ENCODE measurements at regions not wholly inside any gene's neighbourhood (a gene's known extent, or its start where the extent isn't known, plus 50 kb on each side); places are given as distances from the start of the nearest gene placed in this dataset.
"Not testable (repeated sequence)": the region's sequence is repeated elsewhere in the genome, so short reads cannot be mapped to it uniquely, and the experiment has no call there.

DNA sequence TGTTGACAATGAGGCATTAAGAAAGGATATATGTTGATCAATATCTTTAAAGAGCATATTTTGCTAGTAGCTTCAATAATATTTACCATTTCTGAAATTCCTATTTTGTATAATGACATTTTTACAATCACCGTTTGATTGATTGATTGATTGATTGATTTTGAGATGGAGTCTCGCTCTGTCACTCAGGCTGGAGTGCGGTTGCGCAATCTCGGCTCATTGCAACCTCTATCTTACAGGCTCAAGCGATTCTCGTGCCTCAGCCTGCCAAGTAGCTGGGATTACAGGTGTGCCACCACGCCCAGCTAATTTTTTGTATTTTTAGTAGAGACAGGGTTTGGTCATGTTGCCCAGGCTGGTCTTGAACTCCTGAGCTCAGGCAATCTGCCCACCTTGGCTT lies 150.9 kb upstream of the TEX13D start:
- not testable (repeated sequence) for DNase-seq

DNA sequence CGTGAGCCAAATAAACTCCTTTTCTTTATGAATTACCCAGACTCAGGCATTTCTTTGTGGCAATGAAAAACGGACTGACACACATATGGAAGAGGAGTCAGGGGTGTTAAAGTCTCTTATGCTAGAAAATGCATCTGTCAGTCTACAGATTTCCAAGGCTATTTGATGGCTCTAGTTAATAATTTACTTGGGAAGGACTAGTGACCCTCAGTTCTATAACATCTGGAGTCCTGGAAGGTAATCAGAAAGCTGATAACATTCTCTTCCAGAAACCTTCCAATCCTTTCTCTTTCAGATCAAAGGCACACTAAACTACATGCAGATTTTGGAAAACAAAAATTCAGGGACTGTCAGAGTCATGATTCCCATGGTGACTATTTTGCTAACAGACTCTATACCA lies 142.0 kb upstream of the TEX13D start:
- no peak for DNase-seq

DNA sequence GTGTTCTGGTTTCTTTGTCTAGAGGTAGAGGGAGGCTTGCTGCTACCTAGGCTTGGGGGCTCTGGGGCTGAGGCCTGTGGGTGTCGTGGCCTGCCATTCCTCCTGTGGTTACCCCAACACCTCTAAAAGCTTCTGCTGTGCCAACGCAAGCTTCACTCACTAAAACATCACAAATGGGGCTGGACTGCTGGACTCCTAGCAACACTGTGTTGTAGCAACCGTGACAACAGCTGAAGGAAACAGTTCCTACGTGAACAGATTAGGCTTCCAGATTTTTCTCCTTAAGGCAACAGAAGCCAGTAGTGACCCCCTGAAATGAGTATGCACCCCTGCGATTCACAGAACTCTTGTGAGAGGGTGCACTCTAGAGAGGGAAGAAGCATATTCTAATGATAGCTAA lies 138.3 kb upstream of the TEX13D start:
- DNase-seq: no peak

DNA sequence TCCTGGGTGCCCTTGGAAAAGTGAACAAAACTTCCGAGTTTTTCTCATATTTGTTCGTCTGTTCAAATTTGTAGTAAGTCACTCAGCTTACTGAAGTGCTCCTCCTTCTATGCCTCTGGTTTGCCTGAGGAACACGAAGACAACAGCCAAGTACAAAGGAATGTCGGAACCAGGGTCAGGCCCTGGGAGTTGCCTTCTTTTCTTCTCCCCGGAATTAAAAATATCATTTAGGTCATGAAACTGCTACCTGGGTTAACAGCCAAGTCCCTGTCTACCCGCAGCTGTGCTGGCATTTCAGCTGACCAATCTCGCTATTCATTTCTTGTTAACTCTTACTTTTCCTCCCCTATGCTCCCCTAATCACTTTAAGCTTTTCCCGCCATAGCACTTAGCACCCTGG lies 137.6 kb upstream of the TEX13D start:
- DNase-seq: no peak

DNA sequence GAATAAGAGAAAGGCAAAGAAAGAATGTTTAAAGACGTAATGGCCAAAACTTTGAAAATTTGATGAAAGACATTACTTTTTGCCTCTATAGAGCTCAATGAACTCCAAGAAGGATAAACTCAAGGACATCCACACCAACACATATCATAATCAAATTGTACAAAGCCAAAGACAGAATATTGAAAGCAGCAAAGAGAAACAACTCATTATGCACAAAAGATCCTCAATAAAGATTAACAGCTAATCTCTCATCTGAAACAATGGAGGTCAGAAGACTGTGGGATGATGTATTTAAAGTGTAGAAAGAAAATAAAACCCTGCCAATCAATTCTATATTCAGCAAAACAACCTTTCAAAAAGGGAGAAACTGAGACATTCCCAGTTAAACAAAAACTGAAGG lies 129.1 kb upstream of the TEX13D start:
- DNase-seq: no peak

DNA sequence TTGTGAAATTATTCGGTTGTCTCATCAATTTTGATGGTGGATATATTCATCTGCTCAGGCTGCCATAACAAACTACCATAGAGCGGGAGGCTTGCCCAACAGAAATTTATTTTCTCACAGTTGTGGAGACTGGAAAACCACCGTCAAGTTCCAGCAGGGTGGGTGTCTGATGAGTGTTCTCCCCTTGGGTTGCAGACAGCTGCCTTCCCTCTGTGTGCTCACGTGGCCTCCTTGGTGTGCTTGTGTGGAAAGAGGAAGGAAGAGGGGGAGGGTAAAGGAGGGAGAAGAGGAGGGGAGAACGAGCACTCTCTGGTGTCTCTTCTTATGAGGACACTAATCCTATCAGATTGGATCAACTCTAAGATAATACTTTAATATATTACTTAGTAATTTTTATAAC lies 123.8 kb upstream of the TEX13D start:
- no peak for DNase-seq

DNA sequence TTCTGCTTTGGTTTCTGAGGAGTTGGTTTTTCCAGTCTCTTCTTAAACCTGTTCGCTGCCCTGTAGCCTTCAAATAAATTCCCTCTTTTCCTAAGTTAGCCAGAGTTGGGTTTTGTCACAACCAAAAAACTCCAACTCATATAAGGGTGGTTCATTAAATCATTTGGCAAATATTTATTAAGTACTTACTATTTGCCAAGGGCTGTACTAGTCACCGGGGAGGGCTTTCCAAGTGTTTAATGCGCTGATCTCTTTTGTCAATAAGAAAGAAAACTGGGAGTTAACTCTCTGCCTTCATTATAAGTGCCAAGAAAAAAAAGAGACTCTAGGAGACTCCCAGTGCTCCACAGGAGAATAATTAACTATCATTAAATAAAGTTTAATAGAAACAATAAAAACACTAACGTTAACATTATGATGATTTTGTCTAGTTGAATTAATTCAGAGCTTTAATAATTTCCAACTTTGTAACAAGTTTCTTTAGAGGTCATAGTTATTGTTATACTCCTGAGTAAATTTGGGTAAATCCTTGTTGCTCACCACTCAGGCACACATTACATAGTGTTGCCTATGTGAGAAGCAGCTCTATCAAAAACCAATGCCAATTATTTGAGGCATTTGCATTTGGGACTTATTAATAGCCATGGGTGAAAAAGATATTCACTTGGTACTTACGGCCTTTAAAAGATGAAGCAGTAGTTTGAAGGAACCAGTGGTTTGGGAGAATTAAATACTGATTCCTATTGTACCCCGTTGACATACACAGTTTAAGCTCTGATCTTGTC lies 122.5 kb upstream of the TEX13D start:
- DNase-seq: no peak

DNA sequence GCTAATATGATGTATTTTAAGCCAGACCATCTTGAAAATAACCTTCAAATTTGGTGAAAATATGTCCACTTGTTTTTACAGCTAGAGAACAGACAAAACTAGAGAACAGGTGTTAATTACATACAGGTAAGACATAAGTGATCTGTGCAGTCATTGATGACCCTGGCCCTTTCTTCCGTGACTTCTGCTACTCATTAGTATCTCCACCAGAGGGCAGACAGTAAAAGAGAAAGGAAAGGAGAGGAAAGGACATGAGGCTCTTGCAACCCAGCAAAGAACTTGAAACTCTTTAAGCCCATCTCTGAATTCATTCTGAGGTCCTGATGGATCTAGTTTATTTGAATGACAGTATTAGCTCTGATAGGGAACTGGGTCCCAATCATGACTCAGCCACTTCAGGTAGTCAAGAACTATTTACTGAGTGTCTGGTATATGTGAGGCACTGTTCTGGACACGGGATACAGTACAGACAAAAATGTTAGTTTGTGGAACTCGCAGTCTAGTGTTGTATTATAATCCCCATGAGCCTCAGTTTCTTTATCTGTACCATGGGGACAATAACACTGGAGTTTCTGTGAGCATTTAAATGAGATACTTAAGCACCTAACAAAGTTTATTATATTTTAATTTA lies 121.0 kb upstream of the TEX13D start:
- DNase-seq: no peak

DNA sequence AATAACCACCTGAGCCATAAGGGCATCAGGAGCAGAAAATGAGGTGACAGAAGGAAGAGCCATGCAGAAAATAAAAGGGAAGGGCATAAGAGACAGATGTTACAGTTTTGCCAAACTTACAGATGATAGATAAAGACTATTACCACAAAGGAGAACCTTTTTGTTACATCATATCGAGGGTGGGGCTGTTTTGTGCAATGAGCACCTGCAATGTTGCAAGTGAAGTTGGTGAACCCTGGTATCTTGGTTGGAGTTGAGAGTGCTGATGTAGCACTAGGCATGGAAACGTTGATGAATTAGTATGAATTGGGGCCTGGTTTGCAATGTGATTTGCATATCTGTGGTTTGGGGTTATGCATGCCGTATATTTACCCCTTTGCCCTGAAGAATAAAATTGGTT lies 119.8 kb upstream of the TEX13D start:
- DNase-seq: no peak

DNA sequence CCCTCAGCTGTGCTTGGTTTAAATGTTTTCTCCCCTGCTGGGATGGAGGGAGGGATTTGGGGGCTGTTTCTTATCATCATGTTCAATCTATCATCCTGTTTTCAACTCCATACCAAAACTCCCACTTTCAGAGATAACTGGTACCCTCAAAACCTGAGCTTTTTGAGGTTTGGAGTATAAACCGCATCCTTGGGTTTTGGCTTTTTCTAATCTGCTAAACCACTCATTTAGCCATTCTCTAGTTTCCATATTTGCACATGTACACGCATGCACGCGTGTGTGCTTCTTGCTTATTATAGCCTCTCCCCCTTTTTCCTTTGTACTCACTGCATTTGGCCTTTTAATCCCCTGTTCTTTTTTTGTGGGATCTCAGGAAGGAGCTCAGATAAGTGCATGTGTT lies 116.7 kb upstream of the TEX13D start:
- DNase-seq: no peak

DNA sequence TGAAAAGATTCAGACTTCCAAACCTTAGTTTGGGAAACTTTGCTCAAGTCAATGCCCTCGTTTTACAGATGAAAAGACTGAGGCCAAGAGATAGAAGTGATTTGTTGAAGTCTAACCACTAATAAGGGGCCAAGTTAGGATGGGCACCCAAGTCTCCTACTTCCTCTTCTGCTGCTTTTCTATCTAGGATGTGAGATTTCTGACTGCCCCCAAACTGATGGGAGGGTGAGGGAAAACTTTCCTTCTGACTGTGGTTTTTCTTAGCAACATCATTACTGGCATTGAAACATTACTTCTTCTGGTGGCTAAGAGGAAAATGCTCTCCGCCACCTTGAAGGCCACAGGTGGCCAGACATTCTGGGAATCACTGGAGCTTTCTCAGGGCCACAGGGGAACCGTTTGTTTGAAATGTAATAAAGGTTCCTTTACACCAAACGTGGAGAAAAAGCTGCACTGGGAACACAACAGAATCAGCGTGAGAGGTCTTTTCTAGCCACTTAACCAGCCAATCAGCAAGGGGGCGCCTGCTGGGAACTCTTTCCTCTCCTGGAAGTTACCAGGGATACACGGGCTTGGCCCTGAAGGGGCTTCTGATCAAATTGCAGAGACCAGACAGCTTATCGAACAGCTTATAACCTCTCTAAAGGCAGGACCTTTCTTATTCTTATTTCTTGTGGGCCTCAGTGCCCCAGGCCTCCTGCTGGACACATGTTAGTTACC lies 115.9 kb upstream of the TEX13D start:
- no peak for DNase-seq

DNA sequence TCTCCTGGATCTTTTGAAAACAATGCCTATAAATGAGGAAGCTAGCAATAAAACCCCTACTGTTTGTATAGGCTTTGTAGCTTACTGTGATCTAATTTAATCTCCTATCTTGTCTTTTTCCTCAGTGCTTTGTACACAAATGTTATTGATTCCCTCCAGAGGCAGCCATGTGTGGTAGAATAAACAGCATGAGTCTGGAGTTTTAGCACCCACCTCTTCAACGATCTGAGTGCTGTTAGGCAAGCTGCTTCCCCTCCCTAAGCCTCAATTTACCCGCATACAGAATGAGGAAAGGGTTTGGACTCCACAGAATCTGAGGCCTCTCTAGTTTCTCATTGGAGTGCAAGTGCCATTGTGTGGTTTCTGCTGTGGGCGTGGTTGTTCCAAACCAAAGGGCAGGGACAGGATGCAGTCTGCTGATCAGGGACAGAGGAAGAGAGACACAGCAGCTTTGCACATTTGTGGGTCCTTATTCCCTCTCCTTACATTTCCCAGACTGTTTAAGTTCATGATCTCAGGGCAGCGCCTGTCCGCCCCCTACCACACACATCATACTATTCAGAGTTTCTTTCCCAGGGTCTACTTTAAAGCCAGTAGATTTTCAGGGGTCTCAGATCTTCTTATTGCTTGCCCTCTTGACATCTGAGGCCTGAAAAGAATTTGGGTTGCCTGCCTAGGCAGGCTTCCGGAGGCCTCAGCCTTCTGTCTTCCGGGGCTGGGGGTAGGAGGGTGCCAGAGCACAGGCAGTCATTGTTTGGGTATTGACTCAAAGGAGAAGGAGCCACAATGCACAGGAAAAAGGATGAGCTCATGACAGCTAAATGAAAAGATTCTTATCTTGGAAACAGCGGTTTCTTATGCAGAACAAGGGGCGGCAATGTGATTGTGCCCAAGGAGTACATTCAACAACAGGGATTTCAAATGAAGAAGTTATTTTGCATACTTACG lies 114.9 kb upstream of the TEX13D start:
- DNase-seq: peak; percentile 45 to 54

DNA sequence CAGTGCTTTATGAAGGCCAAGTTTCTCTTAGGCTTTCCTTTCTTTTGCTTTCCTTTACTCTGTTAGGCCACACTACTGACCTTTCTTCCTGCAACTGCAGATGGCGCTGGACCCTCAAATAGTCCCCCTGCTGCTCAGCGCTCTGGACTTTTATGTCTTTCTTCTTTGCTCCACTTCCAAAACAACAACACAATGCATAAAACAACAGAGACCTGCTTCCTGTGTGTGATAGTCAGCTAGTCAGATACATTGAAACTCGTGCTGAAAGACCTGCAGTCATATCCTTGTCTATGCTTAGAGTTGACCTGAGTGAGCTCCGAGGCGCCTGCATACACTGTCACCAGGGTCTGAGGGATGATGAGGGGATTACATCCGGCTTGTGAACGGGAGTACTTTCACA lies 108.9 kb upstream of the TEX13D start:
- no peak for DNase-seq

DNA sequence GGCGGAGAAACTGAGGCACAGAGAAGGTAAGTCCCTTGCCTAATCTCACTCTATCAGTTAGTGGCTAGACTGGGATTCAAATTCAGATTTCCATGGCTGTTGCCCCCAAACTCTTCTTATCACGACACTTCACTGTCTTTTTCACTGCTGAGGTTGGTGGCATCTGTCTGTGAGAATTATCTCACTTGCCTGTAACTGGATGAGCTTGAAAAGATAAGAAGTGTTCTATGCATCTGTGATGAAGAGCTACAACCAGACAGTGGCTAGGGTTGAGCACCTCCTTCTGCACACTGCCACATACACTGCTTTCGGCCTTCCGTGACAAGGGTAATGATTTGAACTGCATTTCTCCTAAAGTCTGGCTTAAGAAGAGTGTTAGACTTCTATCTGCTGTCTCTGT lies 107.9 kb upstream of the TEX13D start:
- no peak for DNase-seq

DNA sequence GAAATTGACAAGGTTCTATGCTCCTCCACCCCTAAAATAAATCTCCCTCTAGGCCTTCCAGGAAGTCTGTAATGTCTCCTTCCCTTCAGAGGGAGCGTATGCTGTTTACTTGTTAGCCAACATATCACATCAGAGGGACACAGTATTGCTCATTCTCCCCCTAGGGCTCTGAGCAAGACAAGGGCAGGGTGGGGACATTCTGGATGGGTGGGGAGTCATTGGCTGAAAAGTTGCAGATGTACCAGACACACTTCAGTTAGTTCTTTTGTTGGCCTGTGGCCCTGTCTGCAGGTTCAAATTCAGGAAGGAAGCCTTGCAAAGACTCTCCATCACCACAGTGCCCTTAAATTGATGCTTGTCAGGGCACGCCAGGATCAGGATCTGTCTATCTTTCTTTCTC lies 106.3 kb upstream of the TEX13D start:
- DNase-seq: no peak

DNA sequence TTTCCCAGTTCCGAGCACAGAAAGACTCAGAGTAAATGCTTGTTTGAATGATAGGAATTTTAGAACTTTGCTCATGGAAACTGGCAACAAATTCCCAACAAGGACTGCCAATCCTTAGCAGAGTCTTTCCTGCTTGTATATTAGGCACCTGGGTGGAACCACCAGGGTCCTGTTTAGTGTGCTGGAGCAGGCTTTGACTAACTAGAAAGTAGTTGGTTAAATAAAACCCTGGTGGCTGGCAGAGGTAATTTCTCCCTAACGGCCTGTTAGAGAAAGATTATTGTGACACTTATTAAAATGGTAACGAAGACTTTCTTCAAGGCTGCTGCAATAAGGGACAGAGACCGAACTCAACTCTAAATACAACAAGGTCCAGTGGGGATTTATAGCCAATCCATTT lies 103.6 kb upstream of the TEX13D start:
- no peak for DNase-seq

DNA sequence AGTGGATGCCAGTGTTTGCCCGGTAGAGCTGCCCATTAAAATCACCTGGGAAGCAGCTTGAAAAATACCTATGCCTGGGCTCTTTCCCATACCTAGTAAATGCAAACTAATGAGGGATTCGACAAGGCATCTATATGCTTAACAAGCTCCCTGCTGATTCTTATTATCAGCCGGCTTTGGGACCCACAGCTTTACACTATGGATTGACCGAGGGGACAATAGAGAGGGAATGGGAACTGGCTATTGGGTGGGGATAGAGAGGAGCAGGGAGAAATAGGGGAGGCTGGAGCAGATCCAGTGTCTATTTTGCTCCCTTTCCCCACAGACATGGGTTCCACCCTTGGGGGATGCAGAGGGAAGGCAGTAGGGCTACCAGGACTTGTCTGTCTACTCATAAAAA lies 103.1 kb upstream of the TEX13D start:
- no peak for DNase-seq

DNA sequence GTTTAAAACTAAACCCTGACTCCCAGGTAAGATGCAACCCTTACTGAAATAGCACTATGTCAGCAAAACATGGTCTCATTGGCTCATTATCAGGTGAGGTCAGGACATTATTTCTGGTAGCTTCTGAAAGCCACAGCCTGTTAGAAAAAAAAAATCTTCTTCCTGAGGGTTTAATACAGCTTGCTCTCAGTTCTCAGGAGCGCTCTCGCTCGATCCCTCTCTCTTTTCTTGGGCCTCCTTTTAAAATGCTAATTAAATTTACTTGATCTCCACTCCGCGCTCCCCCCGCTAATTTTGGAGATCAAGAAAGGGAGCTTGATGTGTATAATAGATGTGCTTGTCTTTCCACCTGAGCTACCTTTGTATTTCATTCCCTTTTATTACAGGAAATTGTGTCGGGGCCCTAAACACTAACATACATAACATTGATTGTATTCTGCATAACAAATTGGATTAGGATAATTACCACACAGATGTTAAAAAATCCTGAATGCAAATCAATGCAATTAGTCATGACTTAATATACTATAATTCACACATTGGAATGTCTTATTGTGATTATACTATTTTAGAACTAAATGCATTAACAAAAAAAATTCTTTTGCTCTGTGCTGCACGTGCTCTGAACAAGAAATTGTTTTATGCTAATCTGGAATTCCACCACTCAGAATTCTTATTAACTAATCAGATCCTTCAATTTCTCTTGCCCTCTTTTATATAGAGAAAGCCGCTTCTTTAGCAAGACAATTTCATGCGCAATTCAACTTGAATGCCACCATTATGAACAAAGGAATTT lies 101.6 kb upstream of the TEX13D start:
- DNase-seq: no peak

DNA sequence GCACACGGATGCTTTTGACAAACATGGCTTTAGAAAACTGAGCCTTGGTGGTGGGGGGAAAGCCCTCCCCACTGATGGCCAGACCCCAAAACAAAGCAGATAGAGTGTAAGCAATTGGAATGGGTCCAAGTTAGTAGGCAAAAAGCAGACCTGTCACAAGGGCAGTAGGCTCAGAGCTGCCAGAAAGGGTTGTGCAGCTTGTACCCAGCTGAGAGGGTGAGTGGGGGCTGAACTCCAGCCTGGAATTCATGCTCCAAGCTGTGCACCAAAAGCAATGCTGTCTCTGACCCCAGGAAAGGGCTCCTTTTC lies 101.1 kb upstream of the TEX13D start:
- DNase-seq: no peak

DNA sequence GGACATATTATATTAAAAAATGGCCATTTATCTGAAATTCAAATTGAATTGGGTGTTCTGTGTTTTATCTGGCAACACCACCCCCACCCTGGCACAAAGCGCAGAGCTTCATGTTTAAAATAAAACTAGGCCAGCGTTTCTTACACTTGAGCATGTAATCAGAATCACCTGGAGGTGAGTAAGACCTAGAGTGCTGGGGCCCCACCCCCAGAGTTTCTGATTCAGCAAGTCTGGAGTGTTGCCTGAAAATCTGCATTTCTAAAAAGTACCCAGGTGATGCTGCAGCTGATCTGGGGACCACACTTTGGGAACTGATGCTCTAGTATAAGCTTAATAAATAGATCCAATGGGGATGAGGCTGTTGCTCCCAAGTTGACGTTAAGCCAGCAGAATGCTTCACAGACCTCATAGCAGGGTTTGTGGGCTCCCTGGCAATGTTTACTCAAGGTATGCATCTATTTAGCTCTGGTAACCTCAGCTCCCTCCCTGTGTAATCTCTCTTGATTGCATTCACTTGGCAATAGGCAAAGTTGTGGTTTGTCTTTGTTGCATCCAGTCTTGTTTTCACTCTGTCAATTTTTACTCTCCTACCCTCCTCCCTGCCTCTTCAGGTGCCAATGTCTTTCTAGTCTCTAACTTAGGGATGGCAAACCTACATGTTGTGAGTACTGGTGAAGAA lies 99.8 kb upstream of the TEX13D start:
- no peak for DNase-seq

DNA sequence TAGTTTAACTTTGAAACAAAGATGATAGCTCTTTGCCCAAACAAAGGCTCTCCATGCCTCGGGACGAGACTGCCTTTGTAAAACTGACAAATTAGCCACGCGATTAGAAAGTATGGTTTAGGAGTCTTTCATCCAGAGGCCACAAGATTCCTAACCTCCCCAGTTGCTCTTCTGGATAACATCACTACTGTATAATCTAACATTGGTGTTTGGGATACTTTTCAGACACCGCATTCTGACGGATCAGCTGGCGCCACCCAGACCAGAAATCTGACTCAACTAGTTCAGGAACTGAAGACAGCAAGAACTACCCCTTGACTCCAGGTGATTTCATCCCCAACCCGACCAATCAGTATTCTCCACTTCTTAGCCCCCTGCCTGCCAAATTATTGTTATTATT lies 98.1 kb upstream of the TEX13D start:
- DNase-seq: no peak

DNA sequence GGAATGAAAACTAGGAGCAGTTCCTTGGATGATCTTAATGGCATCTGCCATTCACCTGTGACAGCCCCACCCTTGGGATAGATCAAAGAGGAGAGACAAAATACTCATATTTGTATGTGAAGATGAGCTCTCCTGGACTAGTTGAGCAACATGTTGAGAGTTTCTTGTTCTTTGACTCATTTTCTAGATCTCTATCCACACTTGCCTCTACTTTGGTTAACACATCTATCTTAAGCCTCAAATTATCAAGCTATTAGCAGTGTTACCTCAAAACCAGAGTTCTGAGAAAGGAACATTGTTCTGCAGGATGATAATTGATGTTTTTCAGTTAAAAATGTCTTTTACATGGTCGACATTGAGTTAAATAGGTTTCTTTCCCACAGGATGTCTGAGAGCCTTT lies 94.2 kb upstream of the TEX13D start:
- no peak for DNase-seq
